CD4-positive, alpha-beta T cell (primary cell): ENCODE measurements at regions not wholly inside any gene's neighbourhood (a gene's known extent, or its start where the extent isn't known, plus 50 kb on each side); places are given as distances from the start of the nearest gene placed in this dataset.

Experiments used
- ATAC-seq: fragments of 200-7000 bp; cut with Tn5 transposase; one replicate; pipeline ENCODE4 v1.10.0; 2022; ENCODE audit warnings: mild to moderate bottlenecking; ENCODE audit not compliant: poor library complexity
- CTCF ChIA-PET: fragments of 350-600 bp; sonication (Branson Sonifier 250); formaldehyde crosslinking; loops from one replicate; lab custom pipeline; 2021; ENCODE audit warnings: antibody characterized with exemption, inconsistent platforms; lab: Charles Lee
- POLR2A ChIA-PET: fragments of 350-600 bp; sonication (Branson Sonifier 250); formaldehyde crosslinking; loops from one replicate; lab custom pipeline; 2021; ENCODE audit warnings: antibody characterized with exemption, inconsistent platforms; lab: Charles Lee
- DNase-seq, 14 experiments: peaks; one replicate each; pipeline ENCODE4 v3.0.0-alpha.2; 2013 to 2020; ENCODE audit warnings: mixed read lengths in 2 of 14
- H3K27ac ChIP-seq, 2 donors: one replicate each; pipeline versions ENCODE4 v1.5.1 to v1.7.0; 2013; ENCODE audit warnings: low read length in 2 of 2, low read depth in 1 of 2, mild to moderate bottlenecking in 1 of 2
- H3K27me3 ChIP-seq, 2 experiments: 1 replicate in 1 of 2; 2 replicates in 1 of 2; pipeline versions ENCODE4 v1.6.1 to v1.7.0; 2013; ENCODE audit warnings: low read length in 2 of 2, control low read depth in 1 of 2, mild to moderate bottlenecking in 1 of 2, moderate library complexity in 1 of 2; ENCODE audit not compliant: insufficient read depth in 2 of 2, control insufficient read depth in 1 of 2
- H3K36me3 ChIP-seq: one replicate; pipeline ENCODE4 v1.6.1; 2013; ENCODE audit warnings: low read length, control low read depth; ENCODE audit not compliant: insufficient read depth
- H3K4me1 ChIP-seq: one replicate; pipeline ENCODE4 v1.6.1; 2013; ENCODE audit warnings: low read length, control low read depth; ENCODE audit not compliant: insufficient read depth
- H3K4me3 ChIP-seq: one replicate; pipeline ENCODE4 v1.5.1; 2013; ENCODE audit warnings: mild to moderate bottlenecking, low read length, moderate library complexity
- H3K9me3 ChIP-seq, 2 experiments: 1 replicate in 1 of 2; 2 replicates in 1 of 2; pipeline versions ENCODE4 v1.6.1 to v1.7.0; 2013; ENCODE audit warnings: low read length in 2 of 2, mild to moderate bottlenecking in 2 of 2, control low read depth in 1 of 2, moderate library complexity in 1 of 2; ENCODE audit not compliant: control insufficient read depth in 1 of 2, insufficient read depth in 1 of 2
- H3K27ac Mint-ChIP-seq: one replicate; pipeline ENCODE4 v1.8.0; 2020; ENCODE audit warnings: mixed read lengths
- H3K27me3 Mint-ChIP-seq: one replicate; pipeline ENCODE4 v1.8.0; 2021; ENCODE audit warnings: mixed read lengths
- H3K36me3 Mint-ChIP-seq: one replicate; pipeline ENCODE4 v1.8.0; 2021; ENCODE audit warnings: low read depth, mixed read lengths
- H3K4me1 Mint-ChIP-seq: one replicate; pipeline ENCODE4 v1.8.0; 2021; ENCODE audit warnings: low read depth, mixed read lengths
- H3K4me3 Mint-ChIP-seq: one replicate; pipeline ENCODE4 v1.8.0; 2020; ENCODE audit warnings: mild to moderate bottlenecking, mixed read lengths
- H3K9me3 Mint-ChIP-seq: one replicate; pipeline ENCODE4 v1.8.0; 2020; ENCODE audit warnings: mixed read lengths
- CTCF ChIP-seq: fragments of 200-600 bp; IDR thresholded peaks from one replicate; pipeline ENCODE4 v1.8.0; 2022; ENCODE audit warnings: antibody characterized with exemption, mild to moderate bottlenecking
- intact Hi-C, 2 experiments: fragments of 100-400 bp; cut with DNase I in 1 of 2; cut with micrococcal nuclease in 1 of 2; formaldehyde crosslinking; loops; one replicate each; pipeline versions ENCODE4 v1.15.1 to v1.9.0; 2023 to 2025; cut with DNase I, micrococcal nuclease

GRCh38 chr10:127610816-127611215 lies 61.7 kb downstream of the NPS start:
- H3K27me3 Mint-ChIP-seq: peaks cover 21% of the 10 kb centered on the region
- ATAC-seq: no peak

GRCh38 chr10:127614484-127615017 lies 65.4 kb downstream of the NPS start:
- ATAC-seq: no peak
- CTCF ChIA-PET: no interaction called here
- POLR2A ChIA-PET: no interaction called here
- DNase-seq: no peak
- H3K4me3 ChIP-seq: no peak overlapping the region
- no peaks in the 10 kb centered on the region for H3K36me3 ChIP-seq
- H3K27me3 ChIP-seq: no peaks in the 10 kb centered on the region
- H3K4me1 Mint-ChIP-seq: no peaks in the 10 kb centered on the region
- H3K9me3 Mint-ChIP-seq: peaks cover 3% of the 10 kb centered on the region
- no peak overlapping the region for H3K27ac Mint-ChIP-seq
- H3K36me3 Mint-ChIP-seq: no peaks in the 10 kb centered on the region
- no peaks in the 10 kb centered on the region for H3K4me1 ChIP-seq
- intact Hi-C loops: no loop called here
- TF ChIP-seq CTCF: no peak
- no peak overlapping the region for H3K4me3 Mint-ChIP-seq
- no peak overlapping the region for H3K27ac ChIP-seq
- H3K9me3 ChIP-seq: peaks cover 0 to 12% of the 10 kb centered on the region in 2 experiments
- H3K27me3 Mint-ChIP-seq: peaks cover 17% of the 10 kb centered on the region

More at GRCh38 chr10:127610816-127611215, 61.7 kb downstream of the NPS start:
- Histone ChIP-seq H3K27ac (no peak overlapping the region), H3K9me3 (peaks cover 0 to 8% of the 10 kb centered on the region in 2 experiments), H3K36me3 (no peaks in the 10 kb centered on the region), H3K27me3 (no peaks in the 10 kb centered on the region), H3K4me3 (no peak overlapping the region), H3K4me1 (no peaks in the 10 kb centered on the region)
- H3K27ac Mint-ChIP-seq: no peak overlapping the region
- no peak overlapping the region for H3K4me3 Mint-ChIP-seq
- intact Hi-C loops: no loop called here
- POLR2A ChIA-PET: no interaction called here
- peaks cover 2% of the 10 kb centered on the region for H3K9me3 Mint-ChIP-seq
- CTCF ChIA-PET: no interaction called here
- no peak for DNase-seq
- TF ChIP-seq CTCF: no peak
- no peaks in the 10 kb centered on the region for H3K36me3 Mint-ChIP-seq
- H3K4me1 Mint-ChIP-seq: no peaks in the 10 kb centered on the region

GRCh38 chr10:127618797-127619196 lies 69.7 kb downstream of the NPS start:
- Histone ChIP-seq H3K27me3 (no peaks in the 10 kb centered on the region), H3K36me3 (no peaks in the 10 kb centered on the region), H3K9me3 (peaks cover 0 to 12% of the 10 kb centered on the region in 2 experiments), H3K4me1 (no peaks in the 10 kb centered on the region), H3K27ac (no peak overlapping the region), H3K4me3 (no peak overlapping the region)
- H3K36me3 Mint-ChIP-seq: no peaks in the 10 kb centered on the region
- POLR2A ChIA-PET: no interaction called here
- H3K4me3 Mint-ChIP-seq: no peak overlapping the region
- no peak overlapping the region for H3K27ac Mint-ChIP-seq
- TF ChIP-seq CTCF: no peak
- H3K27me3 Mint-ChIP-seq: peaks cover 9% of the 10 kb centered on the region
- H3K9me3 Mint-ChIP-seq: peaks cover 3% of the 10 kb centered on the region
- H3K4me1 Mint-ChIP-seq: no peaks in the 10 kb centered on the region
- ATAC-seq: no peak
- CTCF ChIA-PET: no interaction called here
- no peak for DNase-seq
- intact Hi-C loops: no loop called here
